Keratinocyte (primary cell): ENCODE measurements at regions not wholly inside any gene's neighbourhood (a gene's known extent, or its start where the extent isn't known, plus 50 kb on each side); places are given as distances from the start of the nearest gene placed in this dataset.

Source experiments
- DNase-seq: peaks from one replicate; pipeline ENCODE4 v3.0.0-alpha.2; 2011; ENCODE audit warnings: low read depth, missing footprints, low spot score
- FAIRE-seq: peaks from 2 replicates; lab custom pipeline; 2011; peaks lifted over from hg19 to GRCh38; lab: Jason Lieb, UNC
- H2AFZ ChIP-seq: 2 replicates; pipeline ENCODE4 v1.6.0; 2012; ENCODE audit warnings: low read length, control low read depth, inconsistent platforms; ENCODE audit not compliant: control insufficient read depth
- H3K27ac ChIP-seq: 2 replicates; pipeline ENCODE4 v1.5.1; 2011; ENCODE audit warnings: low read length; ENCODE audit not compliant: control insufficient read depth, insufficient read depth
- H3K27me3 ChIP-seq: 3 replicates; pipeline ENCODE4 v1.6.0; 2011; ENCODE audit warnings: low read length; ENCODE audit not compliant: control insufficient read depth, insufficient read depth; ENCODE audit errors: extremely low read depth
- H3K36me3 ChIP-seq, 2 experiments: 2 replicates in 1 of 2; 3 replicates in 1 of 2; pipeline ENCODE4 v1.5.1; 2011; ENCODE audit warnings: low read length in 2 of 2, mild to moderate bottlenecking in 1 of 2; ENCODE audit not compliant: control insufficient read depth in 2 of 2, insufficient read depth in 2 of 2; ENCODE audit errors: extremely low read depth in 1 of 2
- H3K4me1 ChIP-seq: 3 replicates; pipeline ENCODE4 v1.5.1; 2011; ENCODE audit warnings: low read length; ENCODE audit not compliant: control insufficient read depth, insufficient read depth; ENCODE audit errors: extremely low read depth
- H3K4me2 ChIP-seq: 3 replicates; pipeline ENCODE4 v1.6.0; 2011; ENCODE audit warnings: low read depth, low read length; ENCODE audit not compliant: control insufficient read depth, insufficient read depth; ENCODE audit errors: extremely low read depth
- H3K4me3 ChIP-seq, 3 experiments: fragments of 200-600 bp in 1 of 3; sonication (generic) in 1 of 3; 2 replicates in 2 of 3; 3 replicates in 1 of 3; pipeline ENCODE4 v1.5.1; 2011 to 2016; ENCODE audit warnings: low read length in 3 of 3, mild to moderate bottlenecking in 3 of 3, control low read depth in 2 of 3, inconsistent platforms in 1 of 3, low read depth in 1 of 3, mixed read lengths in 1 of 3, mixed run types in 1 of 3, moderate library complexity in 1 of 3; ENCODE audit not compliant: control insufficient read depth in 2 of 3, insufficient read depth in 2 of 3; ENCODE audit errors: extremely low read depth in 1 of 3
- H3K79me2 ChIP-seq: 2 replicates; pipeline ENCODE4 v1.6.0; 2012; ENCODE audit warnings: low read length; ENCODE audit not compliant: control insufficient read depth, insufficient read depth
- H3K9ac ChIP-seq: 3 replicates; pipeline ENCODE4 v1.6.0; 2011; ENCODE audit warnings: low read length; ENCODE audit not compliant: control insufficient read depth, insufficient read depth; ENCODE audit errors: extremely low read depth
- H3K9me1 ChIP-seq: 3 replicates; pipeline ENCODE4 v1.6.0; 2011; ENCODE audit warnings: low read length; ENCODE audit not compliant: control insufficient read depth, insufficient read depth; ENCODE audit errors: extremely low read depth
- H3K9me3 ChIP-seq: 2 replicates; pipeline ENCODE4 v1.5.1; 2012; ENCODE audit warnings: low read depth, low read length; ENCODE audit not compliant: control insufficient read depth
- H4K20me1 ChIP-seq: 3 replicates; pipeline ENCODE4 v1.6.0; 2011; ENCODE audit warnings: low read length; ENCODE audit not compliant: control insufficient read depth, insufficient read depth; ENCODE audit errors: extremely low read depth
- CTCF ChIP-seq, 3 experiments: IDR thresholded peaks in 1 of 3; conservative IDR thresholded peaks in 1 of 3; optimal IDR thresholded peaks in 1 of 3; 2 replicates in 2 of 3; 3 replicates in 1 of 3; pipeline versions ENCODE3 to v1.5.1; 2011; ENCODE audit warnings: low read length in 3 of 3, mild to moderate bottlenecking in 3 of 3, moderate library complexity in 2 of 3, control low read depth in 1 of 3, inconsistent platforms in 1 of 3; ENCODE audit not compliant: insufficient read depth in 2 of 3; ENCODE audit errors: extremely low read depth in 1 of 3
- EZH2 ChIP-seq: IDR thresholded peaks from one replicate; pipeline ENCODE4 v1.6.1; 2012; ENCODE audit warnings: inconsistent platforms, mild to moderate bottlenecking, low read length, moderate library complexity
- dilution Hi-C: fragments of 300-500 bp; cut with MboI; formaldehyde crosslinking; loops from one replicate; pipeline ENCODE4 v1.7.0; 2020; ENCODE audit warnings: low sequenced_read_pairs; ENCODE audit not compliant: extremely low pct_ligation_motif_present

DNA sequence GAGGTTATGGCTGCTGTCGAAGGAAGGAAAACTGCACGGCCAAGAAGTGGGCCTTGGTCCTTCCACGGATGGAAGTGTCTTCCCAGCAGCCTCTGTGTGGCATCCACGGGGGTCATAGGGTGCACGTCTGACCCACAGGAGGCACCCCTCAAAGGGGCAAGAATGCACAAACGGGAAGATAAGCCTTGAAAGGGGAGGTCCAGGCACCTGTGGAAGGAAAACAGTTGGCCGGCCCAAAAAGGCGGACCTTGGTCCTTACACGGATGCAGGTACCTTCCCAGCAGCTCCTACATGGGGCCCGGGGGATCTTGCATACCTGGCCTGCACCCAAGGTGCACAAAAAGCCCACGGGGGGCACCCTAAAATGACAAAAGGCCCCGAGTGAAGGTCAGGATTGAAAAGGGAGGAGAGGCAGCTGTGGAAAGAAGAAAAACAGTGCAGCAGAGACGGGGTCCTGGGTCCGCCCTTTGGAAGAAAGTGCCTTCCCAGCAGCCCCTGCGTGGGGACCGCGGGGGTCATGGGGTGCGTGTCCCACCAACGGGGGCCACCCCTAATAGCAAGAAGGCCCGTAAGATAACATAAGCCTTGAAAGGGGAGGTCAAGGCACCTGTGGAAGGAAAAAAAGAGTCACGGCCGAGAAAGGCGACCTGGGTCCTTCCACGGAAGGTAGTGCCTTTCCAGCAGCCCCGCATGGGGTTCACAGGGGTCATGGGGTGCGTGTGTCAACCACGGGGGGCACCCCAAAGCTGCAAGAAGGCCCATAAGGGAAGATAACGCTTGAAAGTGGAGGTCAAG lies 276.1 kb downstream of the ALG10 start:
- H3K4me2 ChIP-seq = no peak overlapping the region
- no peaks in the 10 kb centered on the region for H3K27me3 ChIP-seq
- no peak for DNase-seq
- H3K9me1 ChIP-seq = no peaks in the 10 kb centered on the region
- no peak for TF ChIP-seq EZH2
- TF ChIP-seq CTCF (optimal IDR thresholded peaks at IDR 0.05 in 1 of 3, IDR thresholded peaks at IDR 0.05 in 1 of 3, conservative IDR thresholded peaks at IDR 0.05 in 1 of 3; ENCODE audit: extremely low read depth in 1 of 3, insufficient read depth in 2 of 3, low read length in 3 of 3) = no peak
- dilution Hi-C loops = no loop called here
- H3K79me2 ChIP-seq = no peaks in the 10 kb centered on the region
- H3K36me3 ChIP-seq = no peaks in the 10 kb centered on the region
- peaks cover 19% of the 10 kb centered on the region for H3K9me3 ChIP-seq
- no peaks in the 10 kb centered on the region for H3K4me1 ChIP-seq
- no peak overlapping the region for H3K9ac ChIP-seq
- no peak overlapping the region for H2AFZ ChIP-seq
- H3K27ac ChIP-seq = no peak overlapping the region
- H3K4me3 ChIP-seq = no peak overlapping the region
- H4K20me1 ChIP-seq = no peaks in the 10 kb centered on the region
- FAIRE-seq = no peak

GRCh38 chr12:34298971-34299801 lies 276.9 kb downstream of the ALG10 start:
- dilution Hi-C loops = no loop called here

More at GRCh38 chr12:34298971-34299801, 276.9 kb downstream of the ALG10 start:
- FAIRE-seq = no peak
- Histone ChIP-seq H3K27ac (no peak overlapping the region), H3K4me3 (no peak overlapping the region), H3K4me1 (no peaks in the 10 kb centered on the region), H3K9ac (no peak overlapping the region), H2AFZ (no peak overlapping the region), H3K4me2 (no peak overlapping the region), H3K36me3 (no peaks in the 10 kb centered on the region), H4K20me1 (no peaks in the 10 kb centered on the region), H3K79me2 (no peaks in the 10 kb centered on the region), H3K27me3 (no peaks in the 10 kb centered on the region), H3K9me3 (peaks cover 19% of the 10 kb centered on the region), H3K9me1 (no peaks in the 10 kb centered on the region)
- TF ChIP-seq CTCF (optimal IDR thresholded peaks at IDR 0.05 in 1 of 3, IDR thresholded peaks at IDR 0.05 in 1 of 3, conservative IDR thresholded peaks at IDR 0.05 in 1 of 3; ENCODE audit: extremely low read depth in 1 of 3, insufficient read depth in 2 of 3, low read length in 3 of 3) (no peak), EZH2 (no peak)
- no peak for DNase-seq
